HepG2 (cell line): ENCODE measurements at regions not wholly inside any gene's neighbourhood (a gene's known extent, or its start where the extent isn't known, plus 50 kb on each side); places are given as distances from the start of the nearest gene placed in this dataset.

Source experiments
- BCL6 ChIP-seq: IDR thresholded peaks from 2 replicates; pipeline ENCODE4 v1.6.1; 2016; ENCODE audit warnings: missing genetic modification reagents, missing compliant biosample characterization
- GABPA ChIP-seq, 2 experiments: IDR thresholded peaks; 2 replicates each; pipeline ENCODE4 v1.6.1; 2011 to 2016; ENCODE audit warnings: low read depth in 2 of 2, low read length in 1 of 2, missing biosample characterization in 1 of 2, missing genetic modification characterization in 1 of 2
- JARID2 ChIP-seq: sonication (generic); formaldehyde crosslinking; IDR thresholded peaks from 2 replicates; pipeline ENCODE4 v1.8.1; 2023; ENCODE audit warnings: missing genetic modification reagents, inconsistent platforms; ENCODE audit not compliant: insufficient replicate concordance
- LCORL ChIP-seq, 2 experiments: fragments of 450-650 bp in 1 of 2; sonication (generic) in 1 of 2; formaldehyde crosslinking in 1 of 2; IDR thresholded peaks; 2 replicates each; pipeline versions ENCODE4 v1.5.0 to v1.6.1; 2017 to 2020; ENCODE audit warnings: antibody characterized with exemption in 1 of 2, missing genetic modification reagents in 1 of 2
- MAZ ChIP-seq, 2 experiments: sonication (generic) in 1 of 2; formaldehyde crosslinking in 1 of 2; IDR thresholded peaks; 2 replicates each; pipeline versions ENCODE4 v1.5.0 to v1.6.1; 2012 to 2020; ENCODE audit warnings: low read depth in 2 of 2, mild to moderate bottlenecking in 2 of 2, borderline replicate concordance in 1 of 2, improper control_type of control experiment in 1 of 2, low read length in 1 of 2, missing genetic modification reagents in 1 of 2, moderate library complexity in 1 of 2
- NCOA2 ChIP-seq: sonication (generic); formaldehyde crosslinking; IDR thresholded peaks from 2 replicates; pipeline ENCODE4 v1.8.0; 2022; ENCODE audit warnings: inconsistent platforms
- PHF5A ChIP-seq: IDR thresholded peaks from one replicate; pipeline ENCODE4 v1.6.1; 2018; ENCODE audit warnings: low read depth, missing genetic modification reagents; ENCODE audit not compliant: unreplicated experiment
- RXRA ChIP-seq: sonication (generic); formaldehyde crosslinking; IDR thresholded peaks from 2 replicates; pipeline ENCODE4 v1.5.1; 2020; ENCODE audit warnings: missing genetic modification reagents
- SOX6 ChIP-seq, 2 experiments: fragments of 450-650 bp in 1 of 2; sonication (generic) in 1 of 2; formaldehyde crosslinking in 1 of 2; IDR thresholded peaks; 2 replicates each; pipeline versions ENCODE4 v1.4.0 to v1.6.1; 2017 to 2020; ENCODE audit warnings: antibody characterized with exemption in 1 of 2, mild to moderate bottlenecking in 1 of 2, missing genetic modification reagents in 1 of 2
- SRY ChIP-seq: sonication (generic); formaldehyde crosslinking; IDR thresholded peaks from 2 replicates; pipeline ENCODE4 v1.8.0; 2022; ENCODE audit warnings: mild to moderate bottlenecking, missing genetic modification reagents
- SSRP1 ChIP-seq: IDR thresholded peaks from 2 replicates; pipeline ENCODE4 v1.6.1; 2016; ENCODE audit warnings: control low read depth
- TCF12 ChIP-seq, 2 experiments: fragments of 450-650 bp in 1 of 2; sonication (generic) in 1 of 2; formaldehyde crosslinking in 1 of 2; IDR thresholded peaks; 2 replicates each; pipeline versions ENCODE4 v1.6.1 to v1.8.0; 2017 to 2022; ENCODE audit warnings: antibody characterized with exemption in 1 of 2, mild to moderate bottlenecking in 1 of 2, missing genetic modification reagents in 1 of 2, moderate library complexity in 1 of 2
- TFAP4 ChIP-seq: sonication (generic); IDR thresholded peaks from 2 replicates; pipeline ENCODE4 v1.6.1; 2016; ENCODE audit warnings: low read depth, borderline replicate concordance
- TFE3 ChIP-seq: IDR thresholded peaks from 2 replicates; pipeline ENCODE4 v1.6.1; 2016
- ZC3H4 ChIP-seq: sonication (generic); formaldehyde crosslinking; IDR thresholded peaks from 2 replicates; pipeline ENCODE4 v1.4.0; 2020; ENCODE audit warnings: missing genetic modification reagents, borderline replicate concordance
- ZNF274 ChIP-seq: sonication (generic); formaldehyde crosslinking; IDR thresholded peaks from 2 replicates; pipeline ENCODE4 v1.5.1; 2020; ENCODE audit warnings: mild to moderate bottlenecking, missing genetic modification reagents
- ZNF280D ChIP-seq: sonication (generic); formaldehyde crosslinking; IDR thresholded peaks from 2 replicates; pipeline ENCODE4 v1.5.1; 2020; ENCODE audit warnings: mild to moderate bottlenecking, missing genetic modification reagents
- ZNF333 ChIP-seq: sonication (generic); formaldehyde crosslinking; IDR thresholded peaks from 2 replicates; pipeline ENCODE4 v1.4.0; 2020; ENCODE audit warnings: mild to moderate bottlenecking, missing genetic modification reagents, borderline replicate concordance
- ZNF629 ChIP-seq: sonication (generic); formaldehyde crosslinking; conservative IDR thresholded peaks from 2 replicates; pipeline ENCODE4 v1.5.0; 2020; ENCODE audit warnings: missing genetic modification reagents

GRCh38 chr9:129252937-129253802 is 75.1 kb upstream of the IER5L start (continued):
- TF ChIP-seq BCL6 (peak; percentile 65), GABPA (IDR thresholded peaks at IDR 0.05; ENCODE audit: low read depth, low read length) (no peak), GABPA (CRISPR knock-in tag; IDR thresholded peaks at IDR 0.05; ENCODE audit: low read depth) (0 out of 2 replicates have a peak, but pooled peaks have one; percentile 15), ZNF629 (CRISPR knock-in tag) (peak; percentile 77), SOX6 (IDR thresholded peaks at IDR 0.05) (no peak), SOX6 (CRISPR knock-in tag; IDR thresholded peaks at IDR 0.05) (peak; percentile 82), MAZ (IDR thresholded peaks at IDR 0.05; ENCODE audit: borderline replicate concordance, low read depth, low read length) (no peak), MAZ (CRISPR knock-in tag; IDR thresholded peaks at IDR 0.05; ENCODE audit: low read depth) (peak; percentile 51), PHF5A (CRISPR knock-in tag) (no peak), TFAP4 (peak; percentile 89; the same call in 1 of the 2 replicates), JARID2 (CRISPR knock-in tag) (no peak), RXRA (peak; percentile 91), TFE3 (CRISPR knock-in tag) (peak; percentile 42; the same call in 1 of the 2 replicates), LCORL (IDR thresholded peaks at IDR 0.05) (no peak), LCORL (CRISPR knock-in tag; IDR thresholded peaks at IDR 0.05) (peak; percentile 97), SRY (CRISPR knock-in tag) (no peak), ZC3H4 (CRISPR knock-in tag) (no peak), TCF12 (IDR thresholded peaks at IDR 0.05) (no peak), TCF12 (CRISPR knock-in tag; IDR thresholded peaks at IDR 0.05) (0 out of 2 replicates have a peak, but pooled peaks have one; percentile 64), NCOA2 (CRISPR knock-in tag) (peak; percentile 40; the same call in 1 of the 2 replicates), ZNF333 (CRISPR knock-in tag) (no peak), ZNF274 (CRISPR knock-in tag) (0 out of 2 replicates have a peak, but pooled peaks have one; percentile 66), SSRP1 (CRISPR knock-in tag) (0 out of 2 replicates have a peak, but pooled peaks have one; percentile 22), ZNF280D (CRISPR knock-in tag) (peak; percentile 79)
